SIG-M5 treated with dmso at 0.1 percent for 504 hours (cell line): ENCODE measurements at regions not wholly inside any gene's neighbourhood (a gene's known extent, or its start where the extent isn't known, plus 50 kb on each side); places are given as distances from the start of the nearest gene placed in this dataset.

Source experiments
- DNase-seq: peaks from one replicate; lab custom pipeline; 2025; ENCODE audit not compliant: unreplicated experiment; lab: John Stamatoyannopoulos, UW

DNA sequence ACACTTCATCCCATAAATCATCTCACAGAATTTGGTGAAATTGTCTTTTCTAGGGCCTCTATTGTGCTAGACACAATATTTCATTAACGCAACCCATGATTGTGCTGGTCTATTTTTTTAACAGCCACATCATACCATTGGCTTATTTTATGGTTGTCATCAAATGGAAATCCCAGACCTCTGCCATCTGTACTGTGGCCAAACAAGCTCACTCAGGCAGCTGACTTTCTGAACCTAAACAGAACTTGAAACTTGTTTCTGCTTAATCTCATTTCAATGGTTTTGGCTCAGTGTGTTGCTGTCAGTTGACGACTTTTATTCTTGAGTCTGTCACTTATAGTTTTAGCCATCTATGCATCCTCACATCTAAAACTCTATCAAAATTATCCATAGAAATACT, 111.8 kb downstream of the HAO1 start:
- DNase-seq: no peak

DNA sequence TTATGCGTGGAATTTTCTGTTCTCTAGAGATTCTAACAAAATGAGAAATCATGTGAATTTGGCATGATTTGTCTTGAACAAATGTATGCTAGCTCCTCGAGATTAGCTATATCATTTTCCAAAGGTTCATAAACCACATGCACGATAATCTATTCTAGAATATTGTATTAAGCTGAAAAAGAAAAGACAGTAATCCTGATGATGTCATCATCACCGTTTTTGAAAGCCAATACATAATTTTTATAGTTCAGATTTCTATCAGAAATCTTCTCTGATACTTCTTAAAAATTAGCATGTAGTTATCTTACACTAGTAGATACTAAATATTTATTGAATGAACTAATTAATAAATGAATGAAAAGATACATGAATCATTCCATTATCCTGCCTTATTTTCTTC, 111.2 kb downstream of the HAO1 start:
- DNase-seq: no peak

GRCh38 chr20:7829776-7830175, 110.5 kb downstream of the HAO1 start:
- no peak for DNase-seq
